EH (cell line): ENCODE measurements at regions not wholly inside any gene's neighbourhood (a gene's known extent, or its start where the extent isn't known, plus 50 kb on each side); places are given as distances from the start of the nearest gene placed in this dataset.

Experiments used
- DNase-seq: peaks from one replicate; pipeline ENCODE4 v3.0.0-alpha.2; 2015; ENCODE audit warnings: low read depth

- DNase-seq, result no peak
Observed at GRCh38 chr4:125944966-125945365, 630.2 kb downstream of the FAT4 start.

GRCh38 chr4:125948021-125948420, 633.3 kb downstream of the FAT4 start:
- DNase-seq, result no peak

DNA sequence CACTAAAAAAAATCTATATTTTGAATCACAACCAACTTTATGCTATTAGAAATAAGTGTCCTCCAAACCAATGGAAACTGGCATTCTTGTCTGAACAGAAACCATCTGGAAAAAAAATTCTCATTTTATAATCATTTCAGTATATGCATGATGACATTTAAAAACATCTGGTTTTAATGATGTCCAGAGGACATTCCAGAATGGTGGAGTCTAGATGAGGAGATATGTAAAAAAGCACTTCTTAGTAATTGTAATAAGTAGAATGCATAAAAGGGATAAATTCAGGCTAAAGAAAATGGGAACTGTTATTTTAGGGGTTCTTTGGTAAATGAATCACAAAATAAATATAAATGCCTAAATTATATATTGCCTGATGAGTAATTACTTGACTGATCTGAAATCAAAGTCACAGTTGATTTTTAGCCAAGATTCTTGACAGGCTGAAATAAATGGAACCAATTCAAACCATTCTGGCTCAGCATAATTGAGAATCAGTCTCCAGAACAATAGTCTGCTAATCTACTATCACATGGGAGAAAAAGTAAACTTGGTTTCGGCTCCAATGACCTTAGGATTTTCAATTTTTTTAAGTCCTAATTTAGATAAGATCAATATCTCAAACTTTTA, 636.6 kb downstream of the FAT4 start:
- DNase-seq, result peak; percentile 78

DNA sequence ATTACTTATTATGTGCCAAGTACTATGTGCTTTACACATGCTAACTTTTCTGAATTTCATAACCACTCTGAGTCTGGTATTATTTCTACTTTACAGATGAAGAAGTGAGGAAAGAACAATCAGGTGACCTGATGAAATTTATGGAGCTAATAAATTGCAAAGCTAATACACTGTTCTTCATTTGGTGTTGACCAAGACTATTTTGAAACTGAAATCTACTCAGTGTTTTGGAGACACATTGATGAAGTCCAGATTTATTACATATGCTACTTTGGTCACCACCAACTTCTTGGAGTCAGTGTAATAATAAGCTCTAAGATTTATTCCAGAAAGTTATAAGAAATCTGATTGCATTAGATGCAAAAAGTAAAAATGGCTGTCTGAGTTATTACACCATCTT, 637.9 kb downstream of the FAT4 start:
- no peak for DNase-seq

- DNase-seq, result peak; percentile 8
Observed at GRCh38 chr4:125956276-125956675, 641.5 kb downstream of the FAT4 start.

- no peak for DNase-seq
Observed at GRCh38 chr4:125958519-125958918, 643.8 kb downstream of the FAT4 start.

- DNase-seq, result no peak
Observed at GRCh38 chr4:125961626-125962025, 646.9 kb downstream of the FAT4 start.

- DNase-seq, result no peak
Observed at GRCh38 chr4:125975861-125976397, 661.2 kb downstream of the FAT4 start.

DNA sequence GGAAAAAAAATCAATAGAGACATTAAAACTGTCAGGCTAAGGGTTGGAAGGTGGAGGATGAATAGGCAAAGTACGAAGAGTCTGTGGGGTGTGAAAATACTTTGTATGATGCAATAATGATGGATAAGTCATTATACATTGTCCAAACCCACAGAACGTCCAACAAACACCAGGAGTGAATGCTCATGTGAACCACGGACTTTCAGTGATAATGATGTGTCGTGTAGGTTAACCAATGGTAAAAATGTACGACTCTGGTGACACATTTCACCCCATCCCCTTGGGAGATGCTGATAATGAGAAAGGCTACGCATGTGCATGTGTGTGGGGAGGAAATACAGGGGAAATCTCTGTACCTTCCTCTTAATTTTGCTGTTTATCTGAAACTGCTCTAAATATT, 665.2 kb downstream of the FAT4 start:
- DNase-seq, result no peak

DNA sequence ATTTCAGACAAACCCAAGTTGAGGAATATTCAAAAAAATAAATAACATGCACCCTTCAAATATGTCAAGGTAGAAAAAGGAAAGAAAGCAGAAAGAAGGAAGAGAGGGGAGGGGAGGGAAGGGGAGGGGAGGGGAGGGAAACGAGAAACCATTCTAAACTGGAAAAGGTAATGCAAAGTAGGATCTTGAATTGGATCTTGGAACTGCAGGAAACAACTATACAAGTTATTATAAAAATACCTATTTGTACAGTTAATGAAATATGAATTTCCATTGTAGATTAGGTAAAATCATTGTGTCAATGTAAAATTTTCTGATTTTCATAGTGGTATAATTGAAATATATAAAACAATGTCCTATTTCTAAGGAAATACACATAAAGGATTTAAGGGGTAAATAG, 668.4 kb downstream of the FAT4 start:
- DNase-seq, result no peak

GRCh38 chr4:125985856-125986255, 671.1 kb downstream of the FAT4 start:
- no peak for DNase-seq

DNA sequence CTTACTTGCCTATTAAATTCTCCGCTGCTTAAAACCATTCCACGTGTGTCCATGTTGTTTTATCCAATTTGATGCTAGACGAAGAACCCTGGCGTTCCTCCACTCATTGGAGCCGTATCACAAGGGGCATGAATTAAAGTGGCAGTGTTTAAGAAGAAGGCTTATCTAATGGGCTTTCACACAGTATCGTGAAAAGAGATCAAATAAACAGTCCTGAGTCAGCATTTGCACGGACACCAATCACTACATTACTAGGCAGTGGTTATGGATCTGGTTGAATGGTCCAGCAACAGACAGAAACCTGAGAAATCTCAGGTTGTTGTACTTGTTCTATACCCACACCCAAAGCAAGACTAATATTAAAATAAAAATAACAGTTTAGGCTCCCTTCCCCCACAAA, 671.6 kb downstream of the FAT4 start:
- no peak for DNase-seq

DNA sequence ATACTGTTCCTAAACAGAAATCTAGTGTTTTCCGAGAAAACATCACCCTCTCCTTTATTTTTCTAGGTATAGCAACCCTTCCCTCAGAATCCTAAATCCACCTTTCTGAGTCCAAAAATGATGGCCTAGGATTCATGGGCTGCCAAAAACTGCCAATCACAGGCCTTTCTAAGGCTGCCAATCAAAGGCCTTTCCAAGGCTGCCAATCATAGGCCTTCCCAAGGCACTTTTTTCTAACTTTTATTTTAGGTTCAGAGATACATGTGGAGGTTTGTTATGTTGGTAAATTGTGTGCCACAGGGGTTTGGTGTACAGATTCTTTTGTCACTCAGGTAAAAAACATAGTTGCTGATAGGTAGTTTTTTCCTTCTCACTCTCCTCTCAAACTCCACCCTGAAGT, 673.7 kb downstream of the FAT4 start:
- no peak for DNase-seq

GRCh38 chr4:125991398-125991797, 676.6 kb downstream of the FAT4 start:
- peak; percentile 6 for DNase-seq

DNA sequence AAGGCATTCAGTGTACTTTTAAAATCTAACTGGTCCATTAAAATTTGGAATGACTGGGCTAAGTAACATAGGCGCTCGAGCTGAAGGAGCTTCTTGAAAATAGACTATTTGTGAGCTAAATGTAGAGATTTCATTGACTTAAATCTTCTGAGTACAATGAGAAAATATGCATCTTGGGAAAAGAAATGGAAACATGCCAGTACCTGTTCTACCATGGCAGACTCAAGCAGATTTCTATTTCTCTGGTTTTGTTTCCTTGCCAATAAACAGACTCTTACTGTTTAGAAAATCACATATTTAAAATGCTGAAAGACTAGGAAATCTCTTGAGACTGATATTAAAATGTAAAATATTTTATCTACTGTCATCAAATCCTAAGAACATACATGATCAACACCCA, 678.1 kb downstream of the FAT4 start:
- DNase-seq, result no peak

- DNase-seq, result no peak
Observed at GRCh38 chr4:125994024-125994423, 679.3 kb downstream of the FAT4 start.

DNA sequence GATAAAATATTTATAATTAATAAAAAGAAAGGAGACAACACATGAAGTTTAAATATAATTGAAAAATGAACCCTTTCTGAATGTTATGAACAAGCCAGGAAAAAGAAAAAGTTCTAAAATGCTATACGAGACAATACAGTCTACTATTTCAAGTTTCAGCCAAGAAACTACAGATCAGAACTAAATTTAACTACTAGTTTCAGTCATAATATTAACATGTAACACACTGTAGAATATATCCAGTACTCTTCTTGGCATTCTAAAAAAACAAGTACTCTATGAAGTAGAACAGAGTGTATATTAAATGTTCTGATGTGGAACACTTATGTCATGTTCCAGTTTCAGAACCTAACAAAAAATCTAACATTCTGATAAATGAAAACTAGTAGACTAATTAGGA, 679.7 kb downstream of the FAT4 start:
- DNase-seq, result no peak

GRCh38 chr4:126004941-126005340, 690.2 kb downstream of the FAT4 start:
- DNase-seq, result peak; percentile 51

DNA sequence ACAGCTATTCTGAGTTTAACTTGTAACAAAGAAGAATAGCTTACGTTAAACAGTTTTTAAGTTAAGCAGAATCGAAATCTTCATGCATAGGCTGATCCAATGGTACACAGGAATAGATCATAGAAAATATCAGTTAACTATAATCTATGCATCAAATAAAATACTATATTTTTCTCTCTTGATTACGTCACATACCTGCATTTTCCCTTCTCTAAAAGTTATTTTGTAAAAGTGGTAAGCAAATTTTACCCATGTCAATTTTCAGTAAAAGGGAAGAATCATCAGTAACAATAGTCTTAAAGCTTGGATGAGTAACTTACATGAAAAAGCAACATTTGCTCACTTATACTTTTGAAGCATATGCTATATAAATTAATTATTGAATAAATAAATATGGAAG, 692.4 kb downstream of the FAT4 start:
- DNase-seq, result no peak

- DNase-seq, result no peak
Observed at GRCh38 chr4:126012691-126013290, 698.0 kb downstream of the FAT4 start.

DNA sequence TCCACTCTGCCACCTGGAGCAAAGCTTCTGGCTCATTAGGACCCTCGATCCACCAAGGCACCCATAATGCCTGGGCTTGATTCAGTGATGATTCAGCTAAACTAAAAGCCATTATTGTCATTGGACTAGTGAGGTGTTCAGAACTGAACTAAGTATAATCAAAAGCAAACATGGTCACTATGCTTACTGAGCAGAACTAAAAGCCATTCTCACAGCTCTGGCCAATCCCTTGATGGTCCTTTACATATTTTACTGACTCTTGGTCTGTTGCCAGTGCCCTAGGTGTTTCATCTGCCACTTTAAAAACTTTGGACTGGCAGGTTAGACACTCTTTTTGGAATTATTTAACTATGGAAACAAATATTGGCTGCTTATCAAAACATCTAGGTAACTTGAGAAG, 703.5 kb downstream of the FAT4 start:
- no peak for DNase-seq

DNA sequence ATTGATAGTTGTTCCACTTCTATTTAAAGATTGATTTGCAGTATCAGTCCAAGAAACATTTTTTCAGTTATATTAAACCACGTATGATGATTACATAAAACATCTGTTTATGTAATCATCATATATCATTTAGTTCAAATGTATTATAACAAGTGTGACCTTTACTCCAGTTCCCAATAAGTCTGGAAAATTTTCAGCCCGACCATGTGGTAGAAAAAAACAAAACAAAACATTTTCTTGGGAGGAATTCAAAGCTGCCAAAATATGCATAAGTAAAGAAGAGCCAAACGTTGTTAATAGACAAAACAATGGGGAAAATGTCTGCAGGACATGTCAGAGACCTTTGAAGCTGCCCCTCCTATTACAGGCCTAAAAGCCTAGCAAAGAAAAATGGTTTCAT, 709.1 kb downstream of the FAT4 start:
- peak; percentile 6 for DNase-seq

- DNase-seq, result no peak
Observed at GRCh38 chr4:126027601-126028000, 712.8 kb downstream of the FAT4 start.

- no peak for DNase-seq
Observed at GRCh38 chr4:126028876-126029275, 714.1 kb downstream of the FAT4 start.
